ENCODE measurements at regions not wholly inside any gene's neighbourhood (a gene's known extent, or its start where the extent isn't known, plus 50 kb on each side); places are given as distances from the start of the nearest gene placed in this dataset.

- Histone ChIP-seq H3K4me3 (replicated peaks; ENCODE audit: low read depth, low read length) (no peak overlapping the region), H3K27me3 (replicated peaks; ENCODE audit: control insufficient read depth, insufficient read depth, low read length) (no peaks in the 10 kb centered on the region), H3K36me3 (ENCODE audit: control insufficient read depth, insufficient read depth, low read length) (no peaks in the 10 kb centered on the region)
- no peak for DNase-seq (ENCODE audit: extremely low read depth, insufficient read length)
- TF ChIP-seq, protein P1, sequence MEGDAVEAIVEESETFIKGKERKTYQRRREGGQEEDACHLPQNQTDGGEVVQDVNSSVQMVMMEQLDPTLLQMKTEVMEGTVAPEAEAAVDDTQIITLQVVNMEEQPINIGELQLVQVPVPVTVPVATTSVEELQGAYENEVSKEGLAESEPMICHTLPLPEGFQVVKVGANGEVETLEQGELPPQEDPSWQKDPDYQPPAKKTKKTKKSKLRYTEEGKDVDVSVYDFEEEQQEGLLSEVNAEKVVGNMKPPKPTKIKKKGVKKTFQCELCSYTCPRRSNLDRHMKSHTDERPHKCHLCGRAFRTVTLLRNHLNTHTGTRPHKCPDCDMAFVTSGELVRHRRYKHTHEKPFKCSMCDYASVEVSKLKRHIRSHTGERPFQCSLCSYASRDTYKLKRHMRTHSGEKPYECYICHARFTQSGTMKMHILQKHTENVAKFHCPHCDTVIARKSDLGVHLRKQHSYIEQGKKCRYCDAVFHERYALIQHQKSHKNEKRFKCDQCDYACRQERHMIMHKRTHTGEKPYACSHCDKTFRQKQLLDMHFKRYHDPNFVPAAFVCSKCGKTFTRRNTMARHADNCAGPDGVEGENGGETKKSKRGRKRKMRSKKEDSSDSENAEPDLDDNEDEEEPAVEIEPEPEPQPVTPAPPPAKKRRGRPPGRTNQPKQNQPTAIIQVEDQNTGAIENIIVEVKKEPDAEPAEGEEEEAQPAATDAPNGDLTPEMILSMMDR (IDR thresholded peaks at IDR 0.05; ENCODE audit: insufficient read depth, low read length, poor library complexity, severe bottlenecking) = no peak
Measured at GRCh38 chr6:150734235-150734634, 131.3 kb upstream of the MTHFD1L start.

- TF ChIP-seq, protein P1 (IDR thresholded peaks at IDR 0.05; ENCODE audit: insufficient read depth, low read length, poor library complexity, severe bottlenecking) = no peak
- no peak overlapping the region for H3K4me3 ChIP-seq (replicated peaks; ENCODE audit: low read depth, low read length)
- no peaks in the 10 kb centered on the region for H3K27me3 ChIP-seq (replicated peaks; ENCODE audit: control insufficient read depth, insufficient read depth, low read length)
- no peak for DNase-seq (ENCODE audit: extremely low read depth, insufficient read length)
- H3K36me3 ChIP-seq (ENCODE audit: control insufficient read depth, insufficient read depth, low read length) = no peaks in the 10 kb centered on the region
Measured at GRCh38 chr6:150735341-150735851, 130.1 kb upstream of the MTHFD1L start.

DNA sequence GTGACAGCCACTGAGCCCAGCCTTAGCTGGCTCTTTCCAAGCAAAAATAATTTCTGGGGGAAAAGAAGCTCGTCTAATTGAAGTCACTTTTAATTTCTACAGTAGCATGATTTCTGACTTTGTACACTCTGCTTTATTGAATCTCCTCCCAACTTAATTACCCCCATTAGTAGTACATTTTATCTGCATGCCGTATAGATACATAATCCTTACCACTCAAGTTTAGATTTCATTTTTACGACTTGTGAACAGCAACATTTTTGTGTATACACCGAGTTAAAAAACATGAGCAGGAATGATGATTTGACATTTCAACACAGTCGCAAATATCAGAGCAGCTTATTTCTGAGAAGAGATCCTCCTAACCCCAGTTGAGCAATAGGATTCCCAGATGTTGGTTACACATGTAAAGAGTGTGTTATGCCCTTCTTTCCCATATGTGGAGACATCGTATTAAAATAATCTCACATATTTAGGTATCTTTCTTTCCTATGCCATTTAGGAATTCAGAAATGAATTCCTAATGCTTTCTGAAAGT, 127.3 kb upstream of the MTHFD1L start:
- no peaks in the 10 kb centered on the region for H3K27me3 ChIP-seq (replicated peaks; ENCODE audit: control insufficient read depth, insufficient read depth, low read length)
- H3K4me3 ChIP-seq (replicated peaks; ENCODE audit: low read depth, low read length) = no peak overlapping the region
- no peak for DNase-seq (ENCODE audit: extremely low read depth, insufficient read length)
- TF ChIP-seq, protein P1 (IDR thresholded peaks at IDR 0.05; ENCODE audit: insufficient read depth, low read length, poor library complexity, severe bottlenecking) = no peak
- H3K36me3 ChIP-seq (ENCODE audit: control insufficient read depth, insufficient read depth, low read length) = no peaks in the 10 kb centered on the region

DNA sequence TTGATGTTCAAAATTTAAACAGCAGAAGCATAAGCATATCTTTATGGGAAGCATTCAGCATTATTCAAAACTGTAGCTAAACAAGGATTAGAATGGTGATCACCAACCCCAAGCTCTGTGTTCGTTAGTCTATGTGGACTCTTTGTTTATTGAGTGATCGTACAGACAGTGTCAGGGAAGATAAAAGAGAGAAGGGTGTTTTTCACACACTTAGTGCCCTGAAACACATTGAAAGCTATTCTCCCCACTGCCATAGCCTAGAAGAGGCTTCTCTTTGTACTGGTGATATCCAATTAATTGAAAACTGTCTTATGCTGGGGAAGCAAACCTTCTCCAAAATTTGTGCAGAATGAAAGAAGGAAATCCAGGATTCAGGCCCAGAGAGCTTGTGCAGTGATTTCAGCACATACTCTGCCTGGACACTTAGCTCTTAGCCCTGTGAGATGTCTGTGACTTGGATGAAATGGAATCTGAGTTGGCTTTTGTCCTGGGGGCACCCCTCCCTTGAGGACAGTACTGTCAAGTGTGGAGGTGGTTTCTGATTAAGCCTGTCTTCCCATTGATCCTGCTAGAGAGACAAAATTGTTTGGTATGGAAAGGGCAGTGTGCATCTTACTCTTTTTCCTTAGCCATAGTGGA, 125.7 kb upstream of the MTHFD1L start:
- no peak for DNase-seq (ENCODE audit: extremely low read depth, insufficient read length)
- no peak overlapping the region for H3K4me3 ChIP-seq (replicated peaks; ENCODE audit: low read depth, low read length)
- H3K36me3 ChIP-seq (ENCODE audit: control insufficient read depth, insufficient read depth, low read length) = no peaks in the 10 kb centered on the region
- TF ChIP-seq, protein P1 (IDR thresholded peaks at IDR 0.05; ENCODE audit: insufficient read depth, low read length, poor library complexity, severe bottlenecking) = no peak
- no peaks in the 10 kb centered on the region for H3K27me3 ChIP-seq (replicated peaks; ENCODE audit: control insufficient read depth, insufficient read depth, low read length)

- no peaks in the 10 kb centered on the region for H3K27me3 ChIP-seq (replicated peaks; ENCODE audit: control insufficient read depth, insufficient read depth, low read length)
- TF ChIP-seq, protein P1 (IDR thresholded peaks at IDR 0.05; ENCODE audit: insufficient read depth, low read length, poor library complexity, severe bottlenecking) = no peak
- no peak overlapping the region for H3K4me3 ChIP-seq (replicated peaks; ENCODE audit: low read depth, low read length)
- DNase-seq (ENCODE audit: extremely low read depth, insufficient read length) = no peak
- no peaks in the 10 kb centered on the region for H3K36me3 ChIP-seq (ENCODE audit: control insufficient read depth, insufficient read depth, low read length)
Measured at GRCh38 chr6:150740453-150740852, 125.0 kb upstream of the MTHFD1L start.
